Cardiac fibroblast (primary cell): ENCODE measurements at regions not wholly inside any gene's neighbourhood (a gene's known extent, or its start where the extent isn't known, plus 50 kb on each side); places are given as distances from the start of the nearest gene placed in this dataset.

Experiments
- DNase-seq, 2 donors: peaks; one replicate each; pipeline versions ENCODE4 v3.0.0 to v3.0.0-alpha.2; 2010; ENCODE audit warnings: low read depth in 2 of 2
- H3K4me3 ChIP-seq, 2 donors: replicated peaks in 1 of 2; 1 replicate in 1 of 2; 2 replicates in 1 of 2; pipeline ENCODE4 v1.5.1; 2011; ENCODE audit warnings: low read depth in 2 of 2, low read length in 2 of 2, mild to moderate bottlenecking in 2 of 2, moderate library complexity in 1 of 2
- CTCF ChIP-seq: IDR thresholded peaks from one replicate; pipeline ENCODE4 v1.5.1; 2011; ENCODE audit warnings: low read depth, mild to moderate bottlenecking, low read length, inconsistent platforms

- no peak for TF ChIP-seq CTCF
- no peak for DNase-seq
- H3K4me3 ChIP-seq = no peak overlapping the region
Measured at GRCh38 chr13:84684804-84685203, 802.5 kb upstream of the SLITRK1 start.

DNA sequence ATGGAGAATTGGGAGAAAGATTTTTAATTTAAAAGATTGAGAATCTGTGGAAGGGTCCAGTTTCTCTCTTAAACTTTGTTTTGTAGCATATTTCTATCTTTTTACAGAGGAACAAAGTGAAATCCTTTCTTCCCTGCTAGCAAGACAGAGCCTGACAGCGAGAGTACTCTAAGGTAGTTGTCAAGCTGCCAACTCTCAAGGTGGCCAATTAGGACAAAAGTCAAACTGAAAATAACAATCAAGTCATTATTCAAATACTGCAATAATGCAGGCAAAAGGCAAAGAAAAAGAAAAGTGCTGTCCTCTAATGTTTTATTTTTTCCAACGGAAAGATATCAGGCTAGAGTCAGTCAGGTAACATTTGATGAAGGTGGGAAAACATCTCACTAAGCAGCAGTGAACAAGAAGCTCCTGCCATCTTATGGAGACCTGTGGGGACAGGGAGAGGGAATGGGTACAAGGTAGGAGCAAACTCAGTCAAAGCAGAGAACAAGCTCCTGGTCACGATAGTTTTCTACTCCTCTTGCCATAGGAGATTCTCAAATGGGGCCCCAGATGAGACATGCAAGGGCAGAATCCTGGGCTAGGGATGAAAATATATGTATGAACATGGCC lies 801.9 kb upstream of the SLITRK1 start:
- H3K4me3 ChIP-seq = no peak overlapping the region

DNA sequence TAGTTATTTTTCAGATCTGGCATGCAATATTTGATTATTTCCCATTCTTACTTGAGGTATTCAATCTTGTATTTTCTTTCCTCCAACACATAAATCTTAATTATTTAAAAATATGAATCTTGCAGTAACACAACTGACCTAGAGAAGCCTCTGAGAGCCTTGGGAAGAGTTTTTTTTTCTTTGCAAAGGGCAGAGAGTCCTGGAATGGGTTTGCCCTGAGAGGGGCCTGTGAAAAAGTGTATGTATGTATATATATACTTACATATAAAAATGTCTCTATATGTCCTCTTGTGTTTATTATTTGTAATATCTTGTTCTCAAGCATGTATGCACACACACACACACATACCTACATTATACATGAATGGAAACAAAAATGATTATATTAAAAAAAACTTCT lies 801.2 kb upstream of the SLITRK1 start:
- no peak for TF ChIP-seq CTCF

More for the DNA sequence above, 801.9 kb upstream of the SLITRK1 start:
- TF ChIP-seq CTCF = no peak
- DNase-seq = no peak

DNA sequence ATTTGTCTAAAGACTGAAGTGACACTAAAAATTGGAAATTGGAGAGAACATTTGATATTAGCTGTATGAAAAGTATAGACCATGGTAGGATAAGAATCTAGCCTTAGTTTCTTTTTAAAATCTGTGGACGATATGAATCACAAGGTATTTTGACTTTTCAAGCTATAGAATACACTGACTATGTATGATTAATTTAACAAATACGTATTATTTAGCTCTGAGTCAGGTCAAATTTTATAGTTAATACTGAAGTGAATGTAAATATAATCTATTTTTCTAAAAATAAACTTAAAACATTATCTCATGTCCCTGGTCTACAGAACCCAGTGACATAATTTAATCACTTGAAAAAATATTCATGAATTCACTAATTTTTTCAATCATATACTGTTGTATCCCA lies 795.6 kb upstream of the SLITRK1 start:
- no peak for DNase-seq
- no peak overlapping the region for H3K4me3 ChIP-seq
- no peak for TF ChIP-seq CTCF

More for the DNA sequence above, 801.2 kb upstream of the SLITRK1 start:
- DNase-seq = no peak
- no peak overlapping the region for H3K4me3 ChIP-seq

DNA sequence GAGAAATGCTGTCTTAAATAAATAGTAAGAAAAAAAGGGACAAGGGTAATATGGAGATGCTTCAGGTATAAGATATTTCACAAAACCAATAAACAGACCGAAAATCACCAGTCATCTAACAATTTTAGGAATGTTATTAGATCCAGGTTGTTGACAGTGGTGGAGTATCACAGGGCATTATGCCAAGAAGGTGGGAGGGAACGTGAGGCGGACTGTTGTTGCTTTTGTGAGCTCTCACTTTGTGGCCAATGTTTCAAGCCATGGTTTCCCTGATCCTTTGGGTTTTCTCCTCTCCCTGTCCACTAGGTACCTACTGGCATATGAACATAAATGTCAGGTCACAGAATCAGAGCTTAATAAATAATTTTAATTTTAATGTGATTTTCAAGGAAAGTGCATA lies 790.3 kb upstream of the SLITRK1 start:
- no peak overlapping the region for H3K4me3 ChIP-seq
- TF ChIP-seq CTCF = no peak

GRCh38 chr13:84670245-84670644 lies 788.0 kb upstream of the SLITRK1 start:
- no peak for DNase-seq
- no peak for TF ChIP-seq CTCF

More for the DNA sequence above, 790.3 kb upstream of the SLITRK1 start:
- no peak for DNase-seq

GRCh38 chr13:84668637-84669036 lies 786.4 kb upstream of the SLITRK1 start:
- DNase-seq = no peak
- no peak overlapping the region for H3K4me3 ChIP-seq
- TF ChIP-seq CTCF = no peak

More at GRCh38 chr13:84670245-84670644, 788.0 kb upstream of the SLITRK1 start:
- no peak overlapping the region for H3K4me3 ChIP-seq
